ENCODE measurements at regions not wholly inside any gene's neighbourhood (a gene's known extent, or its start where the extent isn't known, plus 50 kb on each side); places are given as distances from the start of the nearest gene placed in this dataset.

DNA sequence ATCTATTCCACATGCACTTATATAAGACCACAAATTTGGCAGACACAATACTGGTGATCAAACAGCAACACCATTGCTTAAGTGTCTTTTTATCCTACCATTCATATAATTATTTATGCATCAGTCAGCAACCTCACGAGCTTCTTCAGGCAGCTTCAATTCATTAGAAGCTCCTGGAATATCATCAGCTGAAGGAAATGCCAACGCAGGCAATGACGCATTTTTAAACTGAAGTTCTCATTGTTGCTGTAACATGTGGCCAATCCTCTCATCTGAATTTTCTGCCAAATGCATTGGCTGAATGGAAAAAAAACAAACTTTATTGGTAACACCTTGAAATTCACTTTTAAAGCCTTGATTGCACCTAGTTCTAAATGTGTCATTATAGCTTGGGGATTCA is 376.4 kb upstream of the RGMB start:
- TF ChIP-seq, protein P1, sequence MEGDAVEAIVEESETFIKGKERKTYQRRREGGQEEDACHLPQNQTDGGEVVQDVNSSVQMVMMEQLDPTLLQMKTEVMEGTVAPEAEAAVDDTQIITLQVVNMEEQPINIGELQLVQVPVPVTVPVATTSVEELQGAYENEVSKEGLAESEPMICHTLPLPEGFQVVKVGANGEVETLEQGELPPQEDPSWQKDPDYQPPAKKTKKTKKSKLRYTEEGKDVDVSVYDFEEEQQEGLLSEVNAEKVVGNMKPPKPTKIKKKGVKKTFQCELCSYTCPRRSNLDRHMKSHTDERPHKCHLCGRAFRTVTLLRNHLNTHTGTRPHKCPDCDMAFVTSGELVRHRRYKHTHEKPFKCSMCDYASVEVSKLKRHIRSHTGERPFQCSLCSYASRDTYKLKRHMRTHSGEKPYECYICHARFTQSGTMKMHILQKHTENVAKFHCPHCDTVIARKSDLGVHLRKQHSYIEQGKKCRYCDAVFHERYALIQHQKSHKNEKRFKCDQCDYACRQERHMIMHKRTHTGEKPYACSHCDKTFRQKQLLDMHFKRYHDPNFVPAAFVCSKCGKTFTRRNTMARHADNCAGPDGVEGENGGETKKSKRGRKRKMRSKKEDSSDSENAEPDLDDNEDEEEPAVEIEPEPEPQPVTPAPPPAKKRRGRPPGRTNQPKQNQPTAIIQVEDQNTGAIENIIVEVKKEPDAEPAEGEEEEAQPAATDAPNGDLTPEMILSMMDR (IDR thresholded peaks at IDR 0.05 in 4 of 5, conservative IDR thresholded peaks at IDR 0.05 in 1 of 5): no peak
- no peak for TF ChIP-seq POLR2A (IDR thresholded peaks at IDR 0.05)

Measured in gastrocnemius medialis (tissue), 4 donors.